ENCODE measurements at regions not wholly inside any gene's neighbourhood (a gene's known extent, or its start where the extent isn't known, plus 50 kb on each side); places are given as distances from the start of the nearest gene placed in this dataset.

DNA sequence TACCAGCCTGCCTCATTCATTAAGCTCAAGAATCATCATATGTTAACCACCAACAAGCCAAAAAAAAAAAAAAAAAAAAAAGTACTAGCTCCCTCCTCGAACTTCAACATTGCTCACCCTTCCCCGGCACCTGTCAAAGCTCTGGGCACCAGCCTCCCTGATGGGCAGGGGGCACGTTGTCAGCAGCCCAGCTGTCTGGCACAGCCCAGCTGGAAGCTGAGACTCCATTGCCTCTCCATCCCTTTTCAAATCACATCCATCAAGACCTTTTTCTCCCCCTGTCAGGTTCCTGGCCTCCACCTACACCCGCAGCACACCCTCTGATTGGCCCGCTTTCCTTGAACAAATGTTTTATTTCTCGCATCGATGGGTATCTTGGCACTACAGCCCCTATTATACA is 913.3 kb upstream of the AUTS2 start:
- TF ChIP-seq, protein P1, sequence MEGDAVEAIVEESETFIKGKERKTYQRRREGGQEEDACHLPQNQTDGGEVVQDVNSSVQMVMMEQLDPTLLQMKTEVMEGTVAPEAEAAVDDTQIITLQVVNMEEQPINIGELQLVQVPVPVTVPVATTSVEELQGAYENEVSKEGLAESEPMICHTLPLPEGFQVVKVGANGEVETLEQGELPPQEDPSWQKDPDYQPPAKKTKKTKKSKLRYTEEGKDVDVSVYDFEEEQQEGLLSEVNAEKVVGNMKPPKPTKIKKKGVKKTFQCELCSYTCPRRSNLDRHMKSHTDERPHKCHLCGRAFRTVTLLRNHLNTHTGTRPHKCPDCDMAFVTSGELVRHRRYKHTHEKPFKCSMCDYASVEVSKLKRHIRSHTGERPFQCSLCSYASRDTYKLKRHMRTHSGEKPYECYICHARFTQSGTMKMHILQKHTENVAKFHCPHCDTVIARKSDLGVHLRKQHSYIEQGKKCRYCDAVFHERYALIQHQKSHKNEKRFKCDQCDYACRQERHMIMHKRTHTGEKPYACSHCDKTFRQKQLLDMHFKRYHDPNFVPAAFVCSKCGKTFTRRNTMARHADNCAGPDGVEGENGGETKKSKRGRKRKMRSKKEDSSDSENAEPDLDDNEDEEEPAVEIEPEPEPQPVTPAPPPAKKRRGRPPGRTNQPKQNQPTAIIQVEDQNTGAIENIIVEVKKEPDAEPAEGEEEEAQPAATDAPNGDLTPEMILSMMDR (conservative IDR thresholded peaks at IDR 0.05 in 1 of 2, IDR thresholded peaks at IDR 0.05 in 1 of 2; ENCODE audit: low read depth in 1 of 2, low read length in 2 of 2) = no peak
- no peak for TF ChIP-seq EZH2 (IDR thresholded peaks at IDR 0.05; ENCODE audit: low read length, missing control alignments)

All from fibroblast of lung (primary cell).